ENCODE measurements at regions not wholly inside any gene's neighbourhood (a gene's known extent, or its start where the extent isn't known, plus 50 kb on each side); places are given as distances from the start of the nearest gene placed in this dataset.
"Not testable (repeated sequence)": the region's sequence is repeated elsewhere in the genome, so short reads cannot be mapped to it uniquely, and the experiment has no call there.

GRCh38 chr20:53822534-53822933 lies 228.9 kb upstream of the ZNF217 start:
- Histone ChIP-seq H3K36me3 (ENCODE audit: control insufficient read depth in 1 of 2, insufficient read depth in 2 of 2, low read length in 2 of 2) (no peaks in the 10 kb centered on the region), H3K27me3 (ENCODE audit: control insufficient read depth in 1 of 2, insufficient read depth in 2 of 2, low read length in 2 of 2) (no peaks in the 10 kb centered on the region), H3K4me1 (ENCODE audit: control insufficient read depth in 1 of 2, insufficient read depth in 2 of 2, low read length in 2 of 2) (peaks cover 5 to 9% of the 10 kb centered on the region in 2 donors), H3K9me3 (ENCODE audit: control insufficient read depth in 1 of 2, low read length in 2 of 2) (no peaks in the 10 kb centered on the region), H3K4me3 (ENCODE audit: low read depth in 1 of 2, low read length in 2 of 2) (no peak overlapping the region), H3K27ac (ENCODE audit: low read depth, low read length) (no peak overlapping the region), H3K9ac (ENCODE audit: low read depth in 1 of 2, low read length in 2 of 2) (no peak overlapping the region)

- Histone ChIP-seq H3K27ac (ENCODE audit: low read depth, low read length) (no peak overlapping the region), H3K4me1 (ENCODE audit: control insufficient read depth in 1 of 2, insufficient read depth in 2 of 2, low read length in 2 of 2) (no peaks in the 10 kb centered on the region), H3K36me3 (ENCODE audit: control insufficient read depth in 1 of 2, insufficient read depth in 2 of 2, low read length in 2 of 2) (no peaks in the 10 kb centered on the region), H3K9ac (ENCODE audit: low read depth in 1 of 2, low read length in 2 of 2) (no peak overlapping the region), H3K4me3 (ENCODE audit: low read depth in 1 of 2, low read length in 2 of 2) (no peak overlapping the region), H3K9me3 (ENCODE audit: control insufficient read depth in 1 of 2, low read length in 2 of 2) (no peaks in the 10 kb centered on the region), H3K27me3 (ENCODE audit: control insufficient read depth in 1 of 2, insufficient read depth in 2 of 2, low read length in 2 of 2) (no peaks in the 10 kb centered on the region)
Measured at GRCh38 chr20:53819973-53820451, 226.4 kb upstream of the ZNF217 start.

- H3K27ac ChIP-seq (ENCODE audit: low read depth, low read length), result no peak overlapping the region
- no peaks in the 10 kb centered on the region for H3K27me3 ChIP-seq (ENCODE audit: control insufficient read depth in 1 of 2, insufficient read depth in 2 of 2, low read length in 2 of 2)
- H3K36me3 ChIP-seq (ENCODE audit: control insufficient read depth in 1 of 2, insufficient read depth in 2 of 2, low read length in 2 of 2), result no peaks in the 10 kb centered on the region
- H3K9me3 ChIP-seq (ENCODE audit: control insufficient read depth in 1 of 2, low read length in 2 of 2), result no peaks in the 10 kb centered on the region
- H3K4me3 ChIP-seq (ENCODE audit: low read depth in 1 of 2, low read length in 2 of 2), result no peak overlapping the region
- no peaks in the 10 kb centered on the region for H3K4me1 ChIP-seq (ENCODE audit: control insufficient read depth in 1 of 2, insufficient read depth in 2 of 2, low read length in 2 of 2)
- H3K9ac ChIP-seq (ENCODE audit: low read depth in 1 of 2, low read length in 2 of 2), result no peak overlapping the region
Measured at GRCh38 chr20:53818457-53819177, 225.0 kb upstream of the ZNF217 start.

- not testable (repeated sequence) for H3K9ac ChIP-seq (ENCODE audit: low read depth in 1 of 2, low read length in 2 of 2); H3K9me3 ChIP-seq (ENCODE audit: control insufficient read depth in 1 of 2, low read length in 2 of 2); H3K4me1 ChIP-seq (ENCODE audit: control insufficient read depth in 1 of 2, insufficient read depth in 2 of 2, low read length in 2 of 2); H3K27ac ChIP-seq (ENCODE audit: low read depth, low read length); H3K4me3 ChIP-seq (ENCODE audit: low read depth in 1 of 2, low read length in 2 of 2); H3K36me3 ChIP-seq (ENCODE audit: control insufficient read depth in 1 of 2, insufficient read depth in 2 of 2, low read length in 2 of 2); H3K27me3 ChIP-seq (ENCODE audit: control insufficient read depth in 1 of 2, insufficient read depth in 2 of 2, low read length in 2 of 2)
Measured at GRCh38 chr20:53817513-53817912, 223.9 kb upstream of the ZNF217 start.

GRCh38 chr20:53816872-53817398 lies 223.3 kb upstream of the ZNF217 start:
- H3K36me3 ChIP-seq (ENCODE audit: control insufficient read depth in 1 of 2, insufficient read depth in 2 of 2, low read length in 2 of 2), result no peaks in the 10 kb centered on the region
- no peaks in the 10 kb centered on the region for H3K4me1 ChIP-seq (ENCODE audit: control insufficient read depth in 1 of 2, insufficient read depth in 2 of 2, low read length in 2 of 2)
- H3K9ac ChIP-seq (ENCODE audit: low read depth in 1 of 2, low read length in 2 of 2), result no peak overlapping the region
- no peaks in the 10 kb centered on the region for H3K9me3 ChIP-seq (ENCODE audit: control insufficient read depth in 1 of 2, low read length in 2 of 2)
- H3K27ac ChIP-seq (ENCODE audit: low read depth, low read length), result no peak overlapping the region
- H3K27me3 ChIP-seq (ENCODE audit: control insufficient read depth in 1 of 2, insufficient read depth in 2 of 2, low read length in 2 of 2), result no peaks in the 10 kb centered on the region
- no peak overlapping the region for H3K4me3 ChIP-seq (ENCODE audit: low read depth in 1 of 2, low read length in 2 of 2)

- Histone ChIP-seq H3K9me3 (ENCODE audit: control insufficient read depth in 1 of 2, low read length in 2 of 2) (no peaks in the 10 kb centered on the region), H3K4me3 (ENCODE audit: low read depth in 1 of 2, low read length in 2 of 2) (no peak overlapping the region), H3K27me3 (ENCODE audit: control insufficient read depth in 1 of 2, insufficient read depth in 2 of 2, low read length in 2 of 2) (no peaks in the 10 kb centered on the region), H3K27ac (ENCODE audit: low read depth, low read length) (no peak overlapping the region), H3K36me3 (ENCODE audit: control insufficient read depth in 1 of 2, insufficient read depth in 2 of 2, low read length in 2 of 2) (no peaks in the 10 kb centered on the region), H3K9ac (ENCODE audit: low read depth in 1 of 2, low read length in 2 of 2) (no peak overlapping the region), H3K4me1 (ENCODE audit: control insufficient read depth in 1 of 2, insufficient read depth in 2 of 2, low read length in 2 of 2) (no peaks in the 10 kb centered on the region)
Measured at GRCh38 chr20:53815509-53815908, 221.9 kb upstream of the ZNF217 start.

GRCh38 chr20:53814060-53814459 lies 220.4 kb upstream of the ZNF217 start:
- no peaks in the 10 kb centered on the region for H3K4me1 ChIP-seq (ENCODE audit: control insufficient read depth in 1 of 2, insufficient read depth in 2 of 2, low read length in 2 of 2)
- no peaks in the 10 kb centered on the region for H3K9me3 ChIP-seq (ENCODE audit: control insufficient read depth in 1 of 2, low read length in 2 of 2)
- no peak overlapping the region for H3K9ac ChIP-seq (ENCODE audit: low read depth in 1 of 2, low read length in 2 of 2)
- no peak overlapping the region for H3K27ac ChIP-seq (ENCODE audit: low read depth, low read length)
- H3K4me3 ChIP-seq (ENCODE audit: low read depth in 1 of 2, low read length in 2 of 2), result no peak overlapping the region
- H3K27me3 ChIP-seq (ENCODE audit: control insufficient read depth in 1 of 2, insufficient read depth in 2 of 2, low read length in 2 of 2), result no peaks in the 10 kb centered on the region
- H3K36me3 ChIP-seq (ENCODE audit: control insufficient read depth in 1 of 2, insufficient read depth in 2 of 2, low read length in 2 of 2), result no peaks in the 10 kb centered on the region

- H3K4me3 ChIP-seq (ENCODE audit: low read depth in 1 of 2, low read length in 2 of 2), result no peak overlapping the region
- no peak overlapping the region for H3K27ac ChIP-seq (ENCODE audit: low read depth, low read length)
- H3K36me3 ChIP-seq (ENCODE audit: control insufficient read depth in 1 of 2, insufficient read depth in 2 of 2, low read length in 2 of 2), result no peaks in the 10 kb centered on the region
- no peaks in the 10 kb centered on the region for H3K9me3 ChIP-seq (ENCODE audit: control insufficient read depth in 1 of 2, low read length in 2 of 2)
- no peak overlapping the region for H3K9ac ChIP-seq (ENCODE audit: low read depth in 1 of 2, low read length in 2 of 2)
- no peaks in the 10 kb centered on the region for H3K4me1 ChIP-seq (ENCODE audit: control insufficient read depth in 1 of 2, insufficient read depth in 2 of 2, low read length in 2 of 2)
- no peaks in the 10 kb centered on the region for H3K27me3 ChIP-seq (ENCODE audit: control insufficient read depth in 1 of 2, insufficient read depth in 2 of 2, low read length in 2 of 2)
Measured at GRCh38 chr20:53813636-53814035, 220.0 kb upstream of the ZNF217 start.

GRCh38 chr20:53811577-53811976 lies 217.9 kb upstream of the ZNF217 start:
- no peak overlapping the region for H3K9ac ChIP-seq (ENCODE audit: low read depth in 1 of 2, low read length in 2 of 2)
- no peak overlapping the region for H3K4me3 ChIP-seq (ENCODE audit: low read depth in 1 of 2, low read length in 2 of 2)
- no peaks in the 10 kb centered on the region for H3K4me1 ChIP-seq (ENCODE audit: control insufficient read depth in 1 of 2, insufficient read depth in 2 of 2, low read length in 2 of 2)
- no peaks in the 10 kb centered on the region for H3K36me3 ChIP-seq (ENCODE audit: control insufficient read depth in 1 of 2, insufficient read depth in 2 of 2, low read length in 2 of 2)
- H3K27ac ChIP-seq (ENCODE audit: low read depth, low read length), result no peak overlapping the region
- H3K9me3 ChIP-seq (ENCODE audit: control insufficient read depth in 1 of 2, low read length in 2 of 2), result no peaks in the 10 kb centered on the region
- no peaks in the 10 kb centered on the region for H3K27me3 ChIP-seq (ENCODE audit: control insufficient read depth in 1 of 2, insufficient read depth in 2 of 2, low read length in 2 of 2)

- H3K27me3 ChIP-seq (ENCODE audit: control insufficient read depth in 1 of 2, insufficient read depth in 2 of 2, low read length in 2 of 2), result no peaks in the 10 kb centered on the region
- no peak overlapping the region for H3K9ac ChIP-seq (ENCODE audit: low read depth in 1 of 2, low read length in 2 of 2)
- H3K36me3 ChIP-seq (ENCODE audit: control insufficient read depth in 1 of 2, insufficient read depth in 2 of 2, low read length in 2 of 2), result no peaks in the 10 kb centered on the region
- H3K27ac ChIP-seq (ENCODE audit: low read depth, low read length), result no peak overlapping the region
- H3K4me1 ChIP-seq (ENCODE audit: control insufficient read depth in 1 of 2, insufficient read depth in 2 of 2, low read length in 2 of 2), result no peaks in the 10 kb centered on the region
- H3K4me3 ChIP-seq (ENCODE audit: low read depth in 1 of 2, low read length in 2 of 2), result no peak overlapping the region
- H3K9me3 ChIP-seq (ENCODE audit: control insufficient read depth in 1 of 2, low read length in 2 of 2), result no peaks in the 10 kb centered on the region
Measured at GRCh38 chr20:53810661-53811355, 217.2 kb upstream of the ZNF217 start.

Measured in duodenal mucosa (tissue), 2 donors.